GM23338 (cell line): ENCODE measurements at regions not wholly inside any gene's neighbourhood (a gene's known extent, or its start where the extent isn't known, plus 50 kb on each side); places are given as distances from the start of the nearest gene placed in this dataset.

Experiments
- ATAC-seq: fragments of 200-7000 bp; cut with Tn5 transposase; 3 replicates; pipeline ENCODE4 v1.9.1; 2020
- DNase-seq: peaks from one replicate; pipeline ENCODE4 v3.0.0-alpha.2; 2015; ENCODE audit warnings: low spot score
- H2AFZ ChIP-seq: fragments of 200-600 bp; sonication (generic); 2 replicates; pipeline ENCODE4 v1.8.0; 2016; ENCODE audit warnings: antibody characterized with exemption, mild to moderate bottlenecking, moderate library complexity
- H3F3A ChIP-seq: fragments of 200-600 bp; sonication (generic); replicated peaks from 2 replicates; pipeline ENCODE4 v1.8.0; 2017; ENCODE audit warnings: antibody characterized with exemption, mixed run types, low read depth
- H3K27ac ChIP-seq: fragments of 200-600 bp; sonication (generic); 2 replicates; pipeline ENCODE4 v1.6.1; 2016; ENCODE audit warnings: low read depth
- H3K27me3 ChIP-seq: fragments of 200-600 bp; sonication (generic); 2 replicates; pipeline ENCODE4 v1.8.0; 2016; ENCODE audit warnings: mild to moderate bottlenecking, mixed run types, moderate library complexity; ENCODE audit not compliant: insufficient read depth
- H3K36me3 ChIP-seq: fragments of 200-600 bp; sonication (generic); 2 replicates; pipeline ENCODE4 v1.8.0; 2016; ENCODE audit warnings: mild to moderate bottlenecking; ENCODE audit not compliant: insufficient read depth
- H3K4me1 ChIP-seq: fragments of 200-600 bp; sonication (generic); 2 replicates; pipeline ENCODE4 v1.8.0; 2016; ENCODE audit warnings: mild to moderate bottlenecking, moderate library complexity; ENCODE audit not compliant: insufficient read depth
- H3K4me2 ChIP-seq: fragments of 200-600 bp; sonication (generic); 2 replicates; pipeline ENCODE4 v1.7.1; 2017; ENCODE audit warnings: mixed run types
- H3K4me3 ChIP-seq: fragments of 200-600 bp; sonication (generic); 2 replicates; pipeline ENCODE4 v1.6.1; 2016; ENCODE audit warnings: mixed run types
- H3K79me2 ChIP-seq: fragments of 200-600 bp; sonication (generic); replicated peaks from 2 replicates; pipeline ENCODE4 v1.8.0; 2017; ENCODE audit warnings: mild to moderate bottlenecking; ENCODE audit not compliant: insufficient read depth
- H3K9me2 ChIP-seq: fragments of 200-600 bp; sonication (generic); 2 replicates; pipeline ENCODE4 v1.8.0; 2017; ENCODE audit not compliant: insufficient read depth
- H4K20me1 ChIP-seq: fragments of 200-600 bp; sonication (generic); replicated peaks from 2 replicates; pipeline ENCODE4 v1.8.0; 2017; ENCODE audit warnings: mild to moderate bottlenecking; ENCODE audit not compliant: insufficient read depth
- H3K27ac Mint-ChIP-seq: 2 replicates; pipeline ENCODE4 v1.8.0; 2020; ENCODE audit warnings: inconsistent platforms, mild to moderate bottlenecking, moderate library complexity, mixed read lengths
- H3K27me3 Mint-ChIP-seq: 3 replicates; pipeline ENCODE4 v1.8.0; 2022; ENCODE audit warnings: low read depth, mild to moderate bottlenecking, moderate library complexity, mixed read lengths, inconsistent platforms; ENCODE audit not compliant: insufficient read depth, poor library complexity
- H3K36me3 Mint-ChIP-seq: 3 replicates; pipeline ENCODE4 v1.8.0; 2021; ENCODE audit warnings: low read depth, mild to moderate bottlenecking, inconsistent platforms, moderate library complexity, mixed read lengths
- H3K4me1 Mint-ChIP-seq: 3 replicates; pipeline ENCODE4 v1.8.0; 2020; ENCODE audit warnings: mild to moderate bottlenecking, inconsistent platforms, mixed read lengths
- H3K4me3 Mint-ChIP-seq: 3 replicates; pipeline ENCODE4 v1.8.0; 2021; ENCODE audit warnings: moderate library complexity, mild to moderate bottlenecking, inconsistent platforms, mixed read lengths
- H3K9me3 Mint-ChIP-seq: 3 replicates; pipeline ENCODE4 v1.8.0; 2020; ENCODE audit warnings: moderate library complexity, mild to moderate bottlenecking, inconsistent platforms, mixed read lengths
- CTCF ChIP-seq, 2 experiments: fragments of 200-600 bp in 1 of 2; sonication (generic) in 1 of 2; conservative IDR thresholded peaks; 2 replicates each; pipeline versions ENCODE4 v1.5.1 to v1.6.1; 2016 to 2017; ENCODE audit warnings: antibody characterized with exemption in 2 of 2, low read depth in 2 of 2, mild to moderate bottlenecking in 2 of 2, moderate library complexity in 1 of 2
- NANOG ChIP-seq: IDR thresholded peaks from 2 replicates; pipeline ENCODE4 v1.6.1; 2016; ENCODE audit warnings: antibody characterized with exemption, borderline replicate concordance
- POLR2AphosphoS5 ChIP-seq: IDR thresholded peaks from 2 replicates; pipeline ENCODE4 v1.6.1; 2016; ENCODE audit warnings: antibody characterized with exemption, low read depth
- STAT1 ChIP-seq: IDR thresholded peaks from one replicate; pipeline ENCODE4 v1.6.1; 2016; ENCODE audit warnings: antibody characterized with exemption; ENCODE audit not compliant: unreplicated experiment
- ZNF114 ChIP-seq: fragments of 250-450 bp; sonication (Bioruptor Pico); IDR thresholded peaks from 2 replicates; pipeline ENCODE4 v1.5.0; 2020; ENCODE audit warnings: mild to moderate bottlenecking, moderate library complexity
- ZNF331 ChIP-seq: fragments of 250-450 bp; sonication (Bioruptor Pico); IDR thresholded peaks from 2 replicates; pipeline ENCODE4 v1.5.0; 2020; ENCODE audit warnings: low read depth, mild to moderate bottlenecking, moderate library complexity
- ZNF462 ChIP-seq: fragments of 250-450 bp; sonication (Bioruptor Pico); IDR thresholded peaks from 2 replicates; pipeline ENCODE4 v1.5.0; 2020; ENCODE audit warnings: mild to moderate bottlenecking, moderate library complexity

- H3K27ac Mint-ChIP-seq: no peak overlapping the region
- Histone ChIP-seq H3K9me2 (no peaks in the 10 kb centered on the region), H3K36me3 (no peaks in the 10 kb centered on the region), H3K4me2 (no peak overlapping the region), H3K27me3 (no peaks in the 10 kb centered on the region), H4K20me1 (no peaks in the 10 kb centered on the region), H3F3A (no peaks in the 10 kb centered on the region), H3K79me2 (no peaks in the 10 kb centered on the region), H3K4me1 (no peaks in the 10 kb centered on the region), H2AFZ (no peak overlapping the region), H3K27ac (no peak overlapping the region), H3K4me3 (no peak overlapping the region)
- H3K36me3 Mint-ChIP-seq: no peaks in the 10 kb centered on the region
- no peak for DNase-seq
- H3K9me3 Mint-ChIP-seq: no peaks in the 10 kb centered on the region
- no peaks in the 10 kb centered on the region for H3K27me3 Mint-ChIP-seq
- TF ChIP-seq CTCF (conservative IDR thresholded peaks at IDR 0.05; ENCODE audit: low read depth in 2 of 2): no peak
- TF ChIP-seq ZNF331 (CRISPR knock-in tag): no peak
- no peak for TF ChIP-seq STAT1
- no peak for TF ChIP-seq NANOG
- TF ChIP-seq ZNF114 (CRISPR knock-in tag): no peak
- no peak for TF ChIP-seq ZNF462 (CRISPR knock-in tag)
- TF ChIP-seq POLR2AphosphoS5: no peak
- no peak overlapping the region for H3K4me3 Mint-ChIP-seq
- ATAC-seq: no peak
- H3K4me1 Mint-ChIP-seq: peaks cover 2% of the 10 kb centered on the region; the same call in 1 of the 3 replicates
Observed at GRCh38 chr6:104284872-104285271, 574.8 kb downstream of the HACE1 start.
